GM20431 (cell line): ENCODE measurements at regions not wholly inside any gene's neighbourhood (a gene's known extent, or its start where the extent isn't known, plus 50 kb on each side); places are given as distances from the start of the nearest gene placed in this dataset.

Experiments
- in situ Hi-C: fragments of 300-500 bp; cut with MseI, MboI; formaldehyde crosslinking; loops from one replicate; pipeline ENCODE4 v1.15.0; 2020; ENCODE audit warnings: low sequenced_read_pairs; ENCODE audit not compliant: unreplicated experiment

- in situ Hi-C loops = no loop called here
Observed at GRCh38 chr22:49040111-49040510, 787.6 kb downstream of the BRD1 start.

GRCh38 chr22:49039625-49040024 is 788.0 kb downstream of the BRD1 start:
- in situ Hi-C loops = no loop called here

- in situ Hi-C loops = no loop called here
Observed at GRCh38 chr22:49037701-49038245, 789.9 kb downstream of the BRD1 start.

GRCh38 chr22:49036513-49036912 is 791.2 kb downstream of the BRD1 start:
- in situ Hi-C loops = no loop called here

- in situ Hi-C loops = no loop called here
Observed at GRCh38 chr22:49035818-49036457, 791.7 kb downstream of the BRD1 start.

GRCh38 chr22:49034836-49035817 is 792.5 kb downstream of the BRD1 start:
- in situ Hi-C loops = no loop called here

GRCh38 chr22:49033616-49034015 is 794.1 kb downstream of the BRD1 start:
- in situ Hi-C loops = no loop called here

GRCh38 chr22:49032821-49033220 is 794.9 kb downstream of the BRD1 start:
- in situ Hi-C loops = no loop called here

- in situ Hi-C loops = no loop called here
Observed at GRCh38 chr22:49031746-49032330, 795.8 kb downstream of the BRD1 start.

GRCh38 chr22:49028111-49028510 is 799.6 kb downstream of the BRD1 start:
- in situ Hi-C loops = no loop called here

GRCh38 chr22:49027368-49027670 is 800.4 kb downstream of the BRD1 start:
- in situ Hi-C loops = no loop called here

GRCh38 chr22:49026494-49027367 is 800.9 kb downstream of the BRD1 start:
- in situ Hi-C loops = no loop called here

- in situ Hi-C loops = no loop called here
Observed at GRCh38 chr22:49025791-49026493, 801.7 kb downstream of the BRD1 start.

GRCh38 chr22:49024775-49025440 is 802.8 kb downstream of the BRD1 start:
- in situ Hi-C loops = no loop called here

GRCh38 chr22:49023879-49024774 is 803.5 kb downstream of the BRD1 start:
- in situ Hi-C loops = no loop called here

- in situ Hi-C loops = no loop called here
Observed at GRCh38 chr22:49023161-49023878, 804.4 kb downstream of the BRD1 start.

- in situ Hi-C loops = no loop called here
Observed at GRCh38 chr22:49022816-49023160, 804.9 kb downstream of the BRD1 start.
